Putamen (tissue), 1 donor: ENCODE measurements at regions not wholly inside any gene's neighbourhood (a gene's known extent, or its start where the extent isn't known, plus 50 kb on each side); places are given as distances from the start of the nearest gene placed in this dataset.
"Not testable (repeated sequence)": the region's sequence is repeated elsewhere in the genome, so short reads cannot be mapped to it uniquely, and the experiment has no call there.

Experiments used
- DNase-seq: peaks from one replicate; pipeline ENCODE4 v3.0.0-alpha.2; 2016; ENCODE audit warnings: low spot score

GRCh38 chr5:101505891-101506570 is 602.9 kb upstream of the ST8SIA4 start:
- no peak for DNase-seq

- no peak for DNase-seq
Observed at GRCh38 chr5:101482931-101483330, 579.8 kb upstream of the ST8SIA4 start.

- DNase-seq, result no peak
Observed at GRCh38 chr5:101473483-101473882, 570.4 kb upstream of the ST8SIA4 start.

- DNase-seq, result no peak
Observed at GRCh38 chr5:101461455-101461854, 558.4 kb upstream of the ST8SIA4 start.

GRCh38 chr5:101458587-101458986 is 555.5 kb upstream of the ST8SIA4 start:
- no peak for DNase-seq

- DNase-seq, result no peak
Observed at GRCh38 chr5:101455851-101456250, 552.8 kb upstream of the ST8SIA4 start.

- no peak for DNase-seq
Observed at GRCh38 chr5:101455048-101455447, 552.0 kb upstream of the ST8SIA4 start.

GRCh38 chr5:101442281-101442680 is 539.2 kb upstream of the ST8SIA4 start:
- not testable (repeated sequence) for DNase-seq

- no peak for DNase-seq
Observed at GRCh38 chr5:101440173-101440572, 537.1 kb upstream of the ST8SIA4 start.

GRCh38 chr5:101437351-101437750 is 534.3 kb upstream of the ST8SIA4 start:
- no peak for DNase-seq

GRCh38 chr5:101435768-101436167 is 532.7 kb upstream of the ST8SIA4 start:
- DNase-seq, result no peak

- DNase-seq, result no peak
Observed at GRCh38 chr5:101431201-101431600, 528.1 kb upstream of the ST8SIA4 start.

GRCh38 chr5:101430551-101430950 is 527.5 kb upstream of the ST8SIA4 start:
- DNase-seq, result no peak

GRCh38 chr5:101429241-101429640 is 526.2 kb upstream of the ST8SIA4 start:
- no peak for DNase-seq

- DNase-seq, result no peak
Observed at GRCh38 chr5:101425339-101425859, 522.3 kb upstream of the ST8SIA4 start.

GRCh38 chr5:101424530-101425175 is 521.6 kb upstream of the ST8SIA4 start:
- DNase-seq, result no peak

GRCh38 chr5:101418713-101419118 is 515.6 kb upstream of the ST8SIA4 start:
- DNase-seq, result no peak

GRCh38 chr5:101404531-101404930 is 501.4 kb upstream of the ST8SIA4 start:
- no peak for DNase-seq

- DNase-seq, result no peak
Observed at GRCh38 chr5:101393795-101394450, 490.8 kb upstream of the ST8SIA4 start.

GRCh38 chr5:101390151-101390908 is 487.2 kb upstream of the ST8SIA4 start:
- DNase-seq, result peak; percentile 38

GRCh38 chr5:101385276-101385675 is 482.2 kb upstream of the ST8SIA4 start:
- no peak for DNase-seq

GRCh38 chr5:101370181-101370580 is 467.1 kb upstream of the ST8SIA4 start:
- DNase-seq, result no peak
